ENCODE measurements at regions not wholly inside any gene's neighbourhood (a gene's known extent, or its start where the extent isn't known, plus 50 kb on each side); places are given as distances from the start of the nearest gene placed in this dataset.
"Not testable (repeated sequence)": the region's sequence is repeated elsewhere in the genome, so short reads cannot be mapped to it uniquely, and the experiment has no call there.

GRCh38 chr2:22397847-22398246, 987.1 kb upstream of the KLHL29 start:
- DNase-seq (ENCODE audit: low spot score) (no peak), ATAC-seq (no peak)

GRCh38 chr2:22403748-22404147, 981.2 kb upstream of the KLHL29 start:
- no peak for ATAC-seq
- DNase-seq (ENCODE audit: low spot score) = no peak

GRCh38 chr2:22406625-22407024, 978.4 kb upstream of the KLHL29 start:
- no peak for ATAC-seq

GRCh38 chr2:22420076-22420475, 964.9 kb upstream of the KLHL29 start:
- DNase-seq (ENCODE audit: low spot score) (no peak), ATAC-seq (no peak)

More at GRCh38 chr2:22406625-22407024, 978.4 kb upstream of the KLHL29 start:
- DNase-seq (ENCODE audit: low spot score) = no peak

- no peak for ATAC-seq
- no peak for DNase-seq (ENCODE audit: low spot score)
Observed at GRCh38 chr2:22442051-22442450, 942.9 kb upstream of the KLHL29 start.

- DNase-seq (ENCODE audit: low spot score) = no peak
- no peak for ATAC-seq
Observed at GRCh38 chr2:22444281-22444680, 940.7 kb upstream of the KLHL29 start.

GRCh38 chr2:22449696-22450095, 935.3 kb upstream of the KLHL29 start:
- DNase-seq (ENCODE audit: low spot score) (no peak), ATAC-seq (no peak)

- DNase-seq (ENCODE audit: low spot score) (no peak), ATAC-seq (no peak)
Observed at GRCh38 chr2:22450831-22451230, 934.1 kb upstream of the KLHL29 start.

- DNase-seq (ENCODE audit: low spot score) = no peak
- no peak for ATAC-seq
Observed at GRCh38 chr2:22454826-22455485, 930.0 kb upstream of the KLHL29 start.

GRCh38 chr2:22458440-22458839, 926.5 kb upstream of the KLHL29 start:
- no peak for ATAC-seq
- DNase-seq (ENCODE audit: low spot score) = no peak

- ATAC-seq; DNase-seq (ENCODE audit: low spot score): not testable (repeated sequence)
Observed at GRCh38 chr2:22475103-22475502, 909.9 kb upstream of the KLHL29 start.

GRCh38 chr2:22478329-22478728, 906.6 kb upstream of the KLHL29 start:
- DNase-seq (ENCODE audit: low spot score) (no peak), ATAC-seq (no peak)

GRCh38 chr2:22481486-22482259, 903.3 kb upstream of the KLHL29 start:
- no peak for DNase-seq (ENCODE audit: low spot score)
- ATAC-seq = no peak

- ATAC-seq (no peak), DNase-seq (ENCODE audit: low spot score) (no peak)
Observed at GRCh38 chr2:22483036-22483435, 901.9 kb upstream of the KLHL29 start.

- DNase-seq (ENCODE audit: low spot score) (no peak), ATAC-seq (no peak)
Observed at GRCh38 chr2:22485486-22485885, 899.5 kb upstream of the KLHL29 start.

GRCh38 chr2:22486343-22486742, 898.6 kb upstream of the KLHL29 start:
- DNase-seq (ENCODE audit: low spot score) = no peak
- no peak for ATAC-seq

GRCh38 chr2:22487036-22487435, 897.9 kb upstream of the KLHL29 start:
- ATAC-seq (no peak), DNase-seq (ENCODE audit: low spot score) (no peak)

GRCh38 chr2:22487541-22487940, 897.4 kb upstream of the KLHL29 start:
- no peak for DNase-seq (ENCODE audit: low spot score)
- ATAC-seq = no peak

- ATAC-seq = no peak
Observed at GRCh38 chr2:22491442-22491841, 893.5 kb upstream of the KLHL29 start.

GRCh38 chr2:22494156-22494555, 890.8 kb upstream of the KLHL29 start:
- DNase-seq (ENCODE audit: low spot score) (no peak), ATAC-seq (no peak)

More at GRCh38 chr2:22491442-22491841, 893.5 kb upstream of the KLHL29 start:
- no peak for DNase-seq (ENCODE audit: low spot score)

GRCh38 chr2:22497064-22497463, 887.9 kb upstream of the KLHL29 start:
- ATAC-seq = no peak
- no peak for DNase-seq (ENCODE audit: low spot score)

GRCh38 chr2:22497789-22498188, 887.2 kb upstream of the KLHL29 start:
- no peak for DNase-seq (ENCODE audit: low spot score)
- no peak for ATAC-seq
